ENCODE measurements at regions not wholly inside any gene's neighbourhood (a gene's known extent, or its start where the extent isn't known, plus 50 kb on each side); places are given as distances from the start of the nearest gene placed in this dataset.

DNA sequence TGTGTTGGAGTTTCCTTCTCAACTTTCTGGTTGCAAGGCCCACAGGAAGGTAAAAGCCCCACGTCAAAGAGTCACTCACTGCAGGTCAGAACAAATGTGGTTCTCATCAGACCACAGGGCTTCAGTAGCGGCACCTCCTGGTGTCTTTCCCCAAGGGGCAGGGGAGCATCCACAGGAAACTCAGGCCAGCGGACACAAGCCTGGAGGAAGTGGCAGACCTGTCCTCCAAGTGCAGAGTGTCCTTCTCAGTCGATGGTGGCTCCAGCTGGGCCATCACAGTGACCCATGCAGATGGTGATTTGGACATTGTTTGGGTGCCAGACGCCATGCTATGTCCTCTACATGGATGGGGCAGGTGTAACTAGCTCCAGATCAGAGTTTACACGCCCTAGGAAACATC lies 84.9 kb downstream of the ACKR3 start:
- DNase-seq (ENCODE audit: low read depth) = no peak

DNA sequence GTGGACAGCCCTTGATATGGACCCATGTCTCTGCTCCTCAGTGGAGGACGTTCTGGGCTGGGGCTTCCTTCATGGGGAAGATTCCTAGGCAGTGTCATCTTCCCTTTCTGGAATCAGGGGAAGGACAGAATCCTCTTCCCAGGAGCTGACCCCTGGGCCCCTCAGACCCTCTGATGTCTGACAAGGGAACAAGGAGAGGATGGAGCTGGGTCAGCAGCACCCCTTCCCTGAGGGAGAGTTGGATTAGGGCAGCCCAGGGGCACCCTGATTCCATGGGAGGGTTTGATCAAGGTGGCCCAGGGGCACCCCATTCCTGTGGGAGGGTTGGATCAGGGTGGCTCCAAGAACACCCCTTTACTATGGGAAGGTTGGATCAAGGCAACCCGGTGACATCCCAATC lies 86.5 kb downstream of the ACKR3 start:
- no peak for DNase-seq (ENCODE audit: low read depth)

DNA sequence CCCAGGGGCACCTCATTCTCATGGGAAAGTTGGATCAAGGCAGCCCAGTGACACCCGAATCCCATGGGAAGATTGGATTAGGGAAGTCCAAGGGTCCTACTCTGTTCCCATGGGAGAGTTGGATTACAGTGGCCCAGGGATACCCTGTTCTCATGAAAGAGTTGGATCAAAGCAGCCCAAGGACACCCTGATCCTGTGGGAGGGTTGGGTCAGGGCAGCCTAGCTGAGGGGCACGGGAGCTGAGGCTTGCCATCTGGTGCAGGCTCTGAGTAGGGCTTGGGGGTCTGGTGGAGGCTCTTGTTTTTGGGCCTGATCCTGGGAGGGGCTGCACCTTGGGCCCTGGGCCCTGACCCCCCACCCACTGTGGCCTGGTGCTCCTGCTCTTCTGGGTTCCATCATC lies 87.1 kb downstream of the ACKR3 start:
- DNase-seq (ENCODE audit: low read depth) = no peak

DNA sequence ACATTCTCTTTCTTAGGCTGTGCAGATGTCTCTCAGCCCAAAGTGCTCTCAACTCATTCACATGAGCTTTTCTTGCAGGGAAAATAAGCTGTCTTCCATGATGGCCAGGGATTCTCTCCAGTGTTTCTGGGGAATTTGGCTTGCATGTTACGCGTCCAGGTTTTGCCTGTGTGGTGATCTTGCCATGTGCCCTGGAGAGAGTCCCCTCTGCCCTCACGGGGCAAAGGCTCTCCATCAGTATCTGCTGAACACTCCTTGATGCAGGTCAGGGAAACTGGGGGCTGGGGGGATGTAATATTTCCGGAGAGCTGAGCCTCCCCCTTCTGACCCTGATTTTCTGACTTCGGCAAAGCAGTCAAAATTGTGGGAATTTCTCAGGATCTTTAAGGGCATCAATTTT lies 87.6 kb downstream of the ACKR3 start:
- no peak for DNase-seq (ENCODE audit: low read depth)

DNA sequence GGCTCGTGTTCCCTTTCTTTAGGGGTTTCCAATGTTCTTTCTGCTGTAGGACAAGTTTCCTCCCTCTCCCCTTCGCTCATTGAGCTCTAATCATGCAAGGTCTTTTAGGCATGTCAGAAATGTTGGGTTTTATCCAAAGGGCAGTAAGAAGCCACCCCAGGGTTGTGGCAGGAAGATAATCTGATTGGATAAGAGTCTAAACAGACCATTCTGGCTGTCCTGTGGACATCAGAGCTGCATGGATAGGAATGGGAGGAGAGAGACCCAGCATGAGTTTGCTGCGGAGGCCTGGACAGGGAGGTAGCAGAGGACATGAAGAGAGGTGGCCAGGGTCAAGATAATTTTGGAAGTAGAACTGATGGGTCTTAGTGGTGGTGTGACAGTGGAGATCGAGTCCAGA lies 88.2 kb downstream of the ACKR3 start:
- DNase-seq (ENCODE audit: low read depth) = peak; percentile 44

DNA sequence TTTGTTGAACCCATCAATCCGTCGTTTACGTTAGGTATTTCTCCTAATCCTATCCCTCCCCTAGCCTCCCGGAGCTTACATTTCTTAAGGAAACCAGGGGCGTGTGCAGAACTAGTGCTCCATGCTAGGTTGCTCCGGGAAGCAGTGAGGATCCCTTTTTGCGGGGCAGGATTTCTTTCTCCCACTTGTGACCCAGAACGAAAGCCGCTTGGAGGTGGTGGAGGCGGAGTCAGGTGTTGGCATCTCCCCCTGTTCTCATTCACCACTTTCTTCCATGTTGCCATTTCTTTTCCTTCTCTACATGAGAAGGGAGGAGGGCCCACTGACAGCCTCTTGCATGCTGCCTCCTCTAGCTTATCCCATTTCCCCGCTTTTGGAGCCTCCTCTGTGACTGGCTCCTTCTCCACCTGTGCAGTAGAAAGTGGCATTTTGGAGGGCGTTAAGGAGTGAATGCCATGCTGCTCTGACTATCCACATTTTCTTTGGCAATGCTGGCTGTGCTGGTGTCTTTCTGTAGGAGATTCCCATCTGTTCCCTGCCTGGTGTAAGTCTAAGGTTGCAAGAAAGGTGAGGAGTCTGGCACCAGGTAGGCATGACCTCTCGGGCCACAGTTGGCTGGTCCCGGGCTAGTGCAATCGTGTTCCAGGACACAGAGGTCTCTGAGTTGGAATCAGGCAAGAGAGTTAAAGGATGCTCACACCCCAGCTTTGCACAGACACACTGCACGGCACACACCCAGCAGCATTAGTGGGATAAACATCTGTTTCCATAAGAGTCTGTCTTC lies 89.5 kb downstream of the ACKR3 start:
- DNase-seq (ENCODE audit: low read depth) = no peak

DNA sequence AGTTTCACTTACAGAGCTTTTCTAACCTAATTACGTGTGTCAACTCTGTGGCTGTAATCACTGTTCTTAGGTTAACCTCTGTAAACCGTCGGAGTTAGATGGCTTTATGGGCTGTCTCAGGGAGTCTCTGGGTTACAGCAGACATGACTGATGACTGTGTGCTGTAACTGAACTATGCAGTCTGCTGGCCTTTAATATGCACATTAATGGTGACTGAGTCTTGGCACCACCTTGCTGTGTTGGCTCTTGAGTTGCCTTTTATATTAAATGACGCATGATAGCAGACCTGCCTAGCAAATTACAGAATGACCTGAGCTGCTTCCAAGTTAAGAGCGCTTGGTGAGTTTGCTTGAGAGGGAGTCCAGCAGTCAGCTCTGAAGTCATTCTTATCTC lies 90.1 kb downstream of the ACKR3 start:
- DNase-seq (ENCODE audit: low read depth) = peak; percentile 92

DNA sequence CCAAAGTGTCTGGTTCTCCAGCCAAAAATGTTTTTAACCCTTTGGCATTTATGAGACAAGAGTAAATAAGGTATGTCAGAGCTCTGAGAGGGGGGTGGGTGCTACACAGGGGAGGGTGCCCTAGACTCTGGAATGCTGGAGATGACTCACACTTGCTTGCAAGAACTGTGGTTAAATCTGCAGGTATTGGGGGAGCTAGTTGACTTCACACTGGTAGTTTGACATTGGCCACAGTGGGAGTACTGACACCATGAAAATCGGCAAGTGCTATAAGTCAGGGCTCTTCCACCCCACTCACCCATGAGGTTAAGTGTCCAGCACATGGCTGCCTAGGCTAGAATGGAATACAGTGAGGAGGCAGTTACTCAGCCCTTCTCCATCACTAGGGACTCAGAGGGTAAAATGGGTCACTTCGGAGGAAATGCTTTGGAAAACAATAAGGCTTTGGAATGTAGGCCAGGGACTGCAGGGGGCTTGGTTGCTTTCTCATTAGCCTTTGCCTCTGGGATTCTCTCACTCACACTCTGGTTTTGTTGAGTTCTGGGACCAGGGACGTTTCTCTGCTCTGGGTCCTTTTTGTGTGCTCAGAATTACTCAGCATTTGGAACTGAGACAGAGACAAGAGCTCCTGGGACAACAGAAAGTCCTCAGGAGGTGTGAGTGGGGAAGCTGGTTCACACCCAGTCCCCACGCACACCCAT lies 91.6 kb downstream of the ACKR3 start:
- peak; percentile 88 for DNase-seq (ENCODE audit: low read depth)

DNA sequence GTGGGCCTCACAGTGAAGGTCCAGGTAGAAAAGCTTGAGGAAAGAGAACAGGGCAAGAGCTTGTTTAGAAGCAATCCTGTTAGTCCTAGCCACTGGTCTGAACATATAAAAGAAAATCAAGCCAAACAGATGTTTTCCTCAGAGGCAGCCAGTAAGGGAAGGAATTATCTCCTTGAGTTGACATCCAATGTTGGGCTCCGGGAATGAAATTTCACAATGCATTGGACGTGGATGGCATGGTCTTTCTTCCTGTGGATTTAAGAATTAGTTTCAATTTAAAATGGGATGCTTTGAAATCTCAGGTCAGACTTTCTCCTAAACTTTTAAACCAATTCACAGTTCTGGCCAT lies 92.1 kb downstream of the ACKR3 start:
- DNase-seq (ENCODE audit: low read depth) = no peak

DNA sequence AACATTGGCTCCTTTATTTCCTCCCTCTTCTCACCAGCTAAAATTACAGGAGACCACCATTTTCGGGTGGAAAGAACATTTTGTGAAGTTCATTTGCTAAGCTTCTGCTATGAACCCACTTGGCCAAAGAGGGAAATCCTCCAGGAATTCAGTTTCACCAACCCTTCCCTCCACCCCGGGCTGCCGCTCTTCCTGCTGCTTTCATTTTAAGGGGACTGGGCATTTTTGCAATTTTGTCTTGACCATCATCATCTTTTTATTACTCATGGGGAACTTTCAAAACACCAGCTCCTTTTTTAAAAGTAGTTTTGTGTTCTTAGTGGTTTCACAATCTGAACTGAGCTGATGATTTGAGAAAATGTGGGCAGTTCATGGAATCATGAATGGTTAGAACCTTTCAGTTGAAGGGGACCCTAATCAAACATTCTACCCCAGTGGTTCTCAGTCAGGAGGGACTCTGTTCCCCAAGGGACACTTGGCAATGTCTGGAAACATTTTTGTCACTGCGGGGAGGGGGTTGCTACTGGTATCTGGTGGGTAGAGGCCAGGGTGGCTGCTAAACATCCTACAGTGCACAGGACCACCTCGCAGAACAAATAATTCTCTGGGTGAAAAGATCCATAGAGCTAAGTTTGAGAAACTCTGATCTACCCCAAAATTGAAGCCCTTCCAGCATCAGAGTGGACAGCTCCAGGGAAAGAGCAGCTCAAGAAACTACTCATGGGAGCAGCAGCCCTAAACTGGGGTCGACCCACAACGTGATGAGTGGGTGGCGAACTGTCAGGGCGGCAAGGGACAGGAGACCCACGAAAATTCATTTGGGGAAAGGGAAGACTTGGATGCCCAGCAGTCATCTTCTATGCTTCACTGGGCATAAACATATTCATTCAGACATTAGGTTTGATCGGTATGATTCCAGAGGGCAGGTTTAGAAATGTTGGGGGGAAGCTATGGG lies 92.9 kb downstream of the ACKR3 start:
- DNase-seq (ENCODE audit: low read depth) = no peak

DNA sequence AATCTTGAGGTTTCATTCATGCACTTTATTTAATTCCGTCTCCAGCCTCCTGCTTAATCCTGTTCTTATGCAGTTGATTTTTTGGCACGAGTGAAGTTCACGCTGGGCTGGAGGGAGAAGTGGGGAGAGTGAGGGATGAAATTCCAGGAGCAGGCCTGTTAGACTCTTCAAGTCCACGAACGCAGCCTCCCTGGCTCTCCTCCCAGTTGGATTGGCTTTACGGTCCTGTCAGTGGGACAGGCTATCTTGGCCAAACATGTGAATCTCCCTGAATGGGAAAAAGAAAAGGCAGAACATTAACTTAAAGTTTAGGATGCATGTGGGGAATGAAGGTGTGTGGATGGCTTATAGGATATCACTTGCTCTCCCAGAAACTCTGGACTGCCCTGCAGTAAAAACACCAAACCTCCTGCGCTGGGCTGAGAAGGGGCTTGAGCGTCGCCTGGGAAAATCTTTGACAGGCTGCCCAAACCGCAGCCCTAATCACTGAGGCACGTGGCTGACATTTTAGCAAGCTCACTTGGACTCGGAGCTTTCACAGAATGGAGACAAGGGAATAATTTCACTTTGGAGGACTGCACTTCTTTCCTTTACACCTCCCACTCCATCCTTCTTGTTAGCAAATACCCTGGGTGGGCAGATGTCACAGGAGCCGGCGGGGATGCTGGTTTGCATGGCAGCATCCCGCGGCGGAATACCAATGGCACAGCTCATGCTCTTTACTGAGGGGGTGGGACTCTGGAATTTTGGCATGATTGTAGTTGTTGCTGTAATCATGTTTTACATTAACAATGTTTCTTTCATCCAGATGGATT lies 93.9 kb downstream of the ACKR3 start:
- peak; percentile 75 for DNase-seq (ENCODE audit: low read depth)

DNA sequence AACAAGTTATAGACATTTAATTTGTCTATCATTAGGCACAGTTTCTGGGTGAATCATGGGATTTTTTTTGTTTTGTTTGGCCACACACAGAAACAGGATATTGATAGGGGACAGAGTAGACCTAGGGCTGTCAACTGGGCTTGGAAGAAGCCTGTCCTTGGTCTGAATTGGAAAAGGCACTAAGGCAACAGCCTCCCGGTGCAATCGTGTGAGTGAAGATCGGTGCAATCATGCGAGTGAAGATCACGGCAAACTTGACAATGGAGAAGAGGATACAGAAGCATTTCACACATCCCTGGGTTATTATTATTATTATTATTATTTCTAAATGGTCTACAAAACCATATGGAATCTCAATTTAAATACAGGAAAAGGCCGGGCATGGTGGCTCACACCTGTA lies 94.5 kb downstream of the ACKR3 start:
- no peak for DNase-seq (ENCODE audit: low read depth)

DNA sequence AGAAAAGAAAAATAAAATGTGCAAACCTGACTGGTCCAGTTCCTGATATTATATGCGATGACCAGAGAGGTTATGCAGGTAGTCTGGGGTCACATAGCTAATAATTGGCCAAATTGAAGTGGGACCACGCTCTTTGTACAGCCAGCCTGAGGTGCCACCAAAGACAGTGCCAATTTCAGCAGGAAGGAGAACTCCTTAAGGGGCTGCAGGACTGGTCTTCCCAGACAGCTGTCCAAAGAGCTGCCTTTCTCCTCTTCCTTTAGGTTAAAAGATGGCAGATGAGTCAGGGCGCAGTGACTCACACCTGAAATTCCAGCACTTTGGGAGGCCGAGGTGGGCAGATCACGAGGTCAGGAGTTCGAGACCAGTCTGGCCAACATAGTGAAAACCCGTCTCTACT lies 95.5 kb downstream of the ACKR3 start:
- peak; percentile 45 for DNase-seq (ENCODE audit: low read depth)

DNA sequence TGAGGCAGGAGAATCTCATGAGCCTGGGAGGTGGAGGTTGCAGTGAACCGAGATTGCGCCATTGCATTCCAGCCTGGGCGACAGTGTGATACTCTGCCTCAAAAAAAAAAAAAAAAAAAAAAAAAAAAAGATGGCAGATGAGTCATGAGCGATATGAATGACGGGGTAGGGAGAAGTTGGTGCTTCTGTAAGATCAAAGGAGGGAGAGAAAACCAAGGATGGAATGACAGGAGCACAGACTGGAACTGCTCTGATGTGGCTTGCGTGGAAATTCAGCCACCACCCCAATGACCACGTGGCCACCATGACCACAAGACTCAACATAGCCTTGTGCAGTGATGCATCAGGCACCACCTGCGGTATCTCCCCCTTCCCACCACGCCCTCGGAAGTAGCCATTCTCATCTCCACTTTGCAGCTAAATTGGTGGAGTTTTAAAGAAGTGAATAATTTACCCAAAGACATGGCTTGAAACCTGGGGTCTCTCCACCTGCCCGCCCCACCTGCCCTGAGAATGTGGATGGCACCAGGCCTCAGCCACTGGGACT lies 96.0 kb downstream of the ACKR3 start:
- DNase-seq (ENCODE audit: low read depth) = peak; percentile 61

DNA sequence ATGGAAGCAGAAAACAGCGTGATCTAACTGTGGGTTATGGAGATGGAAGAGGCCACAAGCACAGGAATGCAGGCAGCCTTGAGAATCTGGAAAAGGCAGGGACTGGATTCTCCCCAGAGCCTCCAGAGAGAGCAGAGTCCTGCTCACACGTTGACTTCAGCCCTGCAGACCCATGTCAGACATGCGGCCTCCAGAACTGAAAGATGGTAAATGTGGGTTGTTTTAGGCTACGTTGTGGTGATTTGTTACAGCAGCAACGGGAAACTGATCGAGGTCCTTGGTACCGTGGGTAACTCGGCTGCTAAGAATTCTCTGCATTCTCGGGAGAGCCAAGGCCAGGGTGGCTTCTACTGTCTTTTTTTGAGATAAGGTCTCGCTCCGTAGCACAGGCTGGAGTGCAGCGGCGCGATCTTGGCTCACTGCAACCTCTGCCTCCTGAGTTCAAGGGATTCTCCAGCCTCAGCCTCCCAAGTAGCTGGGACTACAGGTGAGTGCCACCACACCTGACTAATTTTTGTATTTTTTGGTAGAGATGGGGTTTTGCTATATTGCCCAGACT lies 97.1 kb downstream of the ACKR3 start:
- no peak for DNase-seq (ENCODE audit: low read depth)

DNA sequence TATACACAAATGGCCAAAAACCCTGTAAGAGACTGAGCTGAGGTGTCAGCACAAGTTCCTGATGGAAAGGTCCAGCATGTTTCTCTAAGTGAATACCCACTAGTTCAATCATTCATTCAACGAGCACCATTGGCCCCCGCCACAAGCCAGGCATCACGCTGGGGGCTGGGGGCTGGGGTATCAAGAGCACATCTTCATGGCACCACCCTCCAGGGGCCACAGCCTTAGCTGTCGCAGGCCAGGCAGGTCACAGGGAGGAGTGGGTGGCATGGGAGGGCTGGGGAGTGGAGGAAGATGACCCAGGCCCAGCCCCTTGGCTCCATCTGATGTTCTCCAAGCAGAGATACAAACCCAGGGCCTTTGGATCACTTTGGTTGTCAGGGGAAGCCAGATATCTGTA lies 97.9 kb downstream of the ACKR3 start:
- no peak for DNase-seq (ENCODE audit: low read depth)

DNA sequence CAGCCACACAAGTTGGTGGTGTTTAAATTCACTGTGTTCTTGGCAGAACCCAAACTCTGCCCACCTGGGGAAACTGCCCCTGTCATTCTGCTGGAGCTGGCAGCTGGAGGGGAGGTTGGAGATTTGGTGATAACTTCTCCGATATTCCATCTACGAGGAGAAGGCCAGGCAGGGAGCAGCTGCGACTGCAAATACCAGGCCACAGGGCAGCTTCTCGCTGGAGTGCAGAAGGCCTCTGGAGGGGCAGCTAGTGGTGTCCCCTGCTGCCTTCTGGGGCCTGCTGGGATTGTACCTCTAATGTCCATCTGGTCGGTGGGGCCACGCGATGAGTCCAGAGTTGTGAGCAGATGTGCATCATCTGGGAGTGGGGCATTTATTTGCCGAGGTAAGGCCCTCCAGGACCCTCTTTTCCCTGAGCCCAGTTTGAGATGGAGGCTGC lies 98.9 kb downstream of the ACKR3 start:
- DNase-seq (ENCODE audit: low read depth) = no peak

DNA sequence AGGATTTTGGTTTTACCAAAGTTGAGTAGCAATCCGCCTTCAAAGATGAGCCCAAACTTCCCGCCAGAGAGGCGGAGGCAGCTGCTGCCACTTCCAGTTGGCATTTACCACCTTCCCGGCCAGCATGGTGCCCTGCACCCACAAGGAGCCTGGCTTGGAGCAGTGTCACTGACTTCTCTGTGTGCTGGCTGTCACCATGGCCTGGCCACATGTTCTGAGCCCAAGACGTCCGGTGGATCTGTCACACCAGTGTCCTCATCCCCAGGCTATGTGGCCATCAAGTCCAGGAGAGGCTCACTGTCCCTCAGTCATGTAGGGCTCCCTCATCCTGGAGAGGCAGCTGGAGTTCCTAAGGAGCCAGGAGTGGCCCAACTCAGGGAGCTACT lies 100.6 kb downstream of the ACKR3 start:
- DNase-seq (ENCODE audit: low read depth) = no peak

DNA sequence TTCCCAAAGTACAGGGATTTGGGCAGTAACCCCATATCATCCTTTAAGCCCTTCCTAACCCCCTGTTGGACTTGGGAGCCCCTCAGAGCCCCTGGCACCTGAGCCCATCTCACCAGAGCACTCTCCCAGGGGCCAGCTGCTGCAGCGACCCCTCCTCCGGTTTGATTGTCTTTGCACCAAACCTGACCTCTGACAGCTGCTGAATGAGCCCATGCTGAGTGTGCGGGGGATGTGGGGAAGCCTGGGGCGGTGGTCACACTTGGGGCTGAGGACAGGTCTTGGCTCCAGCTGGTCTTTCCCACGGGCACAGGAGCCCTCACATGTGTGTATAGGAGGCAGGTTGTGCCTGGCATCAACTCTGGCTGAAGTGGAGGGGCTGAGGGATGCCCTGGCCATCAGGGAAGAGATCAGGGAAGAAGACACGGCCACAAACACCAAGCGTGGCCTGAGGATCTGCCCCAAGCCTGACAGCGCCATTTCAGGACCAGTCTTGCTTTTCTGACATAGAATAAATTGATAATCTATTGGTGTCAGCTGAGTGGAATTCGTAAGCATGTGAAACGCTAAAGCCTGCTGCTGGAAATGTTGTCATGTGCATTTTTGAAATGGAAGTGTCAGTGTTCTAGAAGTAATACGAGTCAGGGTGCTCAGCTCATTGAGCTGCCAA lies 102.4 kb downstream of the ACKR3 start:
- no peak for DNase-seq (ENCODE audit: low read depth)

DNA sequence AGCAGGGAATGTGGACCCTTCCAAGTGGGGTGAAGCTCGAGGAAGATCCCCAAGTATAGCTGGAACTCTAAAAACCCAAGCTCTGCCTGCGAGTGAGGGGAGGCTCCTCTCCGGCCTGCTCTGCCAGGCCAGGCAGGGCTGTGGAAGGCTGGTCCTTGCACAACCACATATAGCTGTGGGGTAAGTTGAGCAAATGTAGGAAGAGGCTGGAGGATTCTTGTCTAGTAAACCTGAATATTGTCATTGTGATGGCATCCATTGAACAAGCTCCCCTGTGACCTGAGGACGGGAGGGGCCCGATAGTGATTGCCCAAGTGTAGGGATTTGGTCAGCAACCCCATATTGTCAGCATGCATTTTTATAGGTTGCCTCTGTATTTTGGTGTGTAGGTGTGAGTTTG lies 103.0 kb downstream of the ACKR3 start:
- DNase-seq (ENCODE audit: low read depth) = no peak
